CD14-positive monocyte (primary cell): ENCODE measurements at regions not wholly inside any gene's neighbourhood (a gene's known extent, or its start where the extent isn't known, plus 50 kb on each side); places are given as distances from the start of the nearest gene placed in this dataset.

Experiments used
- DNase-seq, 3 donors: peaks; one replicate each; pipeline ENCODE4 v3.0.0-alpha.2; 2011 to 2022
- H2AFZ ChIP-seq: 2 replicates; pipeline ENCODE4 v1.6.0; 2012; ENCODE audit warnings: mild to moderate bottlenecking, low read depth, low read length, inconsistent platforms; ENCODE audit not compliant: insufficient read depth, poor library complexity, severe bottlenecking
- H3K27ac ChIP-seq, 2 donors: 1 replicate in 1 of 2; 2 replicates in 1 of 2; pipeline ENCODE4 v1.5.1; 2012 to 2013; ENCODE audit warnings: low read length in 2 of 2, control low read depth in 1 of 2, inconsistent platforms in 1 of 2, low read depth in 1 of 2, mild to moderate bottlenecking in 1 of 2
- H3K27me3 ChIP-seq, 2 donors: one replicate each; pipeline versions ENCODE4 v1.6.0 to v1.6.1; 2011 to 2013; ENCODE audit warnings: low read length in 2 of 2; ENCODE audit not compliant: control insufficient read depth in 2 of 2, insufficient read depth in 2 of 2
- H3K36me3 ChIP-seq, 2 donors: replicated peaks in 1 of 2; 1 replicate in 1 of 2; 2 replicates in 1 of 2; pipeline versions ENCODE4 v1.5.1 to v1.6.1; 2012 to 2013; ENCODE audit warnings: low read length in 2 of 2, control low read depth in 1 of 2, inconsistent platforms in 1 of 2, mild to moderate bottlenecking in 1 of 2; ENCODE audit not compliant: insufficient read depth in 2 of 2, control insufficient read depth in 1 of 2
- H3K4me1 ChIP-seq, 2 donors: 1 replicate in 1 of 2; 2 replicates in 1 of 2; pipeline versions ENCODE4 v1.5.1 to v1.6.1; 2012 to 2013; ENCODE audit warnings: low read length in 2 of 2, control low read depth in 1 of 2, inconsistent platforms in 1 of 2, mild to moderate bottlenecking in 1 of 2, moderate library complexity in 1 of 2; ENCODE audit not compliant: insufficient read depth in 2 of 2, control insufficient read depth in 1 of 2
- H3K4me2 ChIP-seq: replicated peaks from 2 replicates; pipeline ENCODE3; 2012; ENCODE audit warnings: low read length, moderate library complexity, mild to moderate bottlenecking; ENCODE audit not compliant: poor library complexity, severe bottlenecking; ENCODE audit errors: extremely low read depth
- H3K4me3 ChIP-seq, 3 experiments: fragments of 200-600 bp in 1 of 3; sonication (generic) in 1 of 3; replicated peaks in 1 of 3; 1 replicate in 2 of 3; 2 replicates in 1 of 3; pipeline ENCODE4 v1.5.1; 2011 to 2013; ENCODE audit warnings: low read length in 3 of 3, mild to moderate bottlenecking in 3 of 3, control low read depth in 2 of 3, low read depth in 2 of 3, inconsistent platforms in 1 of 3, moderate library complexity in 1 of 3
- H3K79me2 ChIP-seq: 2 replicates; pipeline ENCODE4 v1.6.0; 2012; ENCODE audit warnings: mild to moderate bottlenecking, control low read depth, inconsistent platforms, low read length, moderate library complexity; ENCODE audit not compliant: insufficient read depth
- H3K9ac ChIP-seq: 2 replicates; pipeline ENCODE4 v1.6.0; 2017; ENCODE audit warnings: low read length, mild to moderate bottlenecking; ENCODE audit not compliant: insufficient read depth, poor library complexity, severe bottlenecking
- H3K9me3 ChIP-seq, 2 donors: replicated peaks in 1 of 2; 1 replicate in 1 of 2; 2 replicates in 1 of 2; pipeline versions ENCODE4 v1.5.1 to v1.6.1; 2012 to 2013; ENCODE audit warnings: low read length in 2 of 2, control low read depth in 1 of 2; ENCODE audit not compliant: control insufficient read depth in 1 of 2, insufficient read depth in 1 of 2
- H4K20me1 ChIP-seq: 2 replicates; pipeline ENCODE4 v1.6.0; 2012; ENCODE audit warnings: mild to moderate bottlenecking, low read length, control low read depth, moderate library complexity; ENCODE audit not compliant: insufficient read depth
- H3K27ac Mint-ChIP-seq, 7 donors: one replicate each; pipeline ENCODE4 v1.8.0; 2020; ENCODE audit warnings: mild to moderate bottlenecking in 7 of 7, mixed read lengths in 7 of 7, moderate library complexity in 6 of 7, inconsistent platforms in 2 of 7
- H3K27me3 Mint-ChIP-seq, 3 donors: one replicate each; pipeline ENCODE4 v1.8.0; 2021 to 2022; ENCODE audit warnings: low read depth in 3 of 3, mild to moderate bottlenecking in 3 of 3, mixed read lengths in 3 of 3, moderate library complexity in 3 of 3, inconsistent platforms in 1 of 3
- H3K36me3 Mint-ChIP-seq, 2 donors: one replicate each; pipeline ENCODE4 v1.8.0; 2020; ENCODE audit warnings: mixed read lengths in 2 of 2, inconsistent platforms in 1 of 2, mild to moderate bottlenecking in 1 of 2
- H3K4me1 Mint-ChIP-seq: one replicate; pipeline ENCODE4 v1.8.0; 2020; ENCODE audit warnings: mild to moderate bottlenecking, mixed read lengths
- H3K4me3 Mint-ChIP-seq, 2 donors: one replicate each; pipeline ENCODE4 v1.8.0; 2020; ENCODE audit warnings: mild to moderate bottlenecking in 2 of 2, mixed read lengths in 2 of 2, moderate library complexity in 1 of 2
- H3K9me3 Mint-ChIP-seq, 7 donors: one replicate each; pipeline ENCODE4 v1.8.0; 2020 to 2022; ENCODE audit warnings: mixed read lengths in 7 of 7, mild to moderate bottlenecking in 6 of 7, moderate library complexity in 6 of 7, inconsistent platforms in 2 of 7
- CTCF ChIP-seq: fragments of 200-600 bp; IDR thresholded peaks from one replicate; pipeline ENCODE4 v1.8.0; 2022; ENCODE audit warnings: antibody characterized with exemption, mild to moderate bottlenecking
- WGBS: methylation state at CpG from one replicate; pipeline ENCODE4 v1.1.5; 2013; ENCODE audit warnings: missing lambda C conversion rate; ENCODE audit not compliant: insufficient coverage; 5-methylcytosine and 5-hydroxymethylcytosine counted together
- intact Hi-C, 2 donors: fragments of 100-400 bp; cut with micrococcal nuclease; formaldehyde crosslinking; loops; one replicate each; pipeline versions ENCODE4 v1.15.0 to v1.15.1; 2023

GRCh38 chr1:200233393-200233792 lies 176.4 kb downstream of the ZNF281 start:
- Histone ChIP-seq H3K9ac (no peak overlapping the region), H3K9me3 (no peaks in the 10 kb centered on the region), H3K27me3 (no peaks in the 10 kb centered on the region), H3K36me3 (no peaks in the 10 kb centered on the region), H4K20me1 (no peaks in the 10 kb centered on the region), H3K4me3 (peak overlapping the region in 1 of 3 experiments; percentile 45), H2AFZ (peak overlapping the region; percentile 46), H3K79me2 (no peaks in the 10 kb centered on the region), H3K27ac (no peak overlapping the region), H3K4me2 (peak overlapping the region; percentile 52), H3K4me1 (peaks cover 13 to 28% of the 10 kb centered on the region in 2 donors)
- Mint-ChIP-seq H3K4me1 (peaks cover 29% of the 10 kb centered on the region), H3K27me3 (peaks cover 2 to 4% (median 2%) of the 10 kb centered on the region in 3 donors), H3K4me3 (peak overlapping the region; percentile 55 to 81), H3K36me3 (no peaks in the 10 kb centered on the region), H3K27ac (no peak overlapping the region), H3K9me3 (peaks cover 0 to 5% (median 0%) of the 10 kb centered on the region in 7 donors)
- DNase-seq, result no peak
- 45% methylated on average over 6 of the region's 10 CpGs for WGBS
- no peak for TF ChIP-seq CTCF
- intact Hi-C loops, result no loop called here

GRCh38 chr1:200231787-200232231 lies 178.0 kb downstream of the ZNF281 start:
- H3K9me3 Mint-ChIP-seq, result peaks cover 0 to 5% (median 0%) of the 10 kb centered on the region in 7 donors
- peak overlapping the region; percentile 12 for H3K4me2 ChIP-seq

More at GRCh38 chr1:200231787-200232231, 178.0 kb downstream of the ZNF281 start:
- H3K27ac Mint-ChIP-seq, result no peak overlapping the region
- H3K27me3 Mint-ChIP-seq, result peaks cover 2 to 5% (median 4%) of the 10 kb centered on the region in 3 donors
- TF ChIP-seq CTCF, result no peak
- WGBS, result no CpG with 5 or more reads among the region's 1 CpG
- peak in 1 of 3 donors; percentile 12 for DNase-seq
- H3K79me2 ChIP-seq, result no peaks in the 10 kb centered on the region
- H3K4me3 Mint-ChIP-seq, result no peak overlapping the region
- no peaks in the 10 kb centered on the region for H4K20me1 ChIP-seq
- H3K36me3 Mint-ChIP-seq, result no peaks in the 10 kb centered on the region
- no peak overlapping the region for H3K27ac ChIP-seq
- H2AFZ ChIP-seq, result no peak overlapping the region
- H3K9me3 ChIP-seq, result no peaks in the 10 kb centered on the region
- peak overlapping the region; percentile 2 for H3K9ac ChIP-seq
- H3K4me1 Mint-ChIP-seq, result peaks cover 31% of the 10 kb centered on the region
- intact Hi-C loops, result no loop called here
- H3K4me3 ChIP-seq, result peak overlapping the region in 1 of 3 experiments; percentile 4
- H3K4me1 ChIP-seq, result peaks cover 16 to 31% of the 10 kb centered on the region in 2 donors
- no peaks in the 10 kb centered on the region for H3K36me3 ChIP-seq
- H3K27me3 ChIP-seq, result no peaks in the 10 kb centered on the region
